NT2/D1 (cell line): ENCODE measurements at regions not wholly inside any gene's neighbourhood (a gene's known extent, or its start where the extent isn't known, plus 50 kb on each side); places are given as distances from the start of the nearest gene placed in this dataset.

Experiments
- SUZ12 ChIP-seq: IDR thresholded peaks from 2 replicates; pipeline ENCODE4 v1.6.1; 2011; ENCODE audit not compliant: insufficient read length, insufficient read depth; ENCODE audit errors: extremely low read depth
- YY1 ChIP-seq: IDR thresholded peaks from 2 replicates; pipeline ENCODE4 v1.6.1; 2011; ENCODE audit not compliant: insufficient read length, insufficient read depth
- ZNF274 ChIP-seq: IDR thresholded peaks from 2 replicates; pipeline ENCODE4 v1.6.1; 2011; ENCODE audit warnings: mild to moderate bottlenecking, low read depth, low read length

DNA sequence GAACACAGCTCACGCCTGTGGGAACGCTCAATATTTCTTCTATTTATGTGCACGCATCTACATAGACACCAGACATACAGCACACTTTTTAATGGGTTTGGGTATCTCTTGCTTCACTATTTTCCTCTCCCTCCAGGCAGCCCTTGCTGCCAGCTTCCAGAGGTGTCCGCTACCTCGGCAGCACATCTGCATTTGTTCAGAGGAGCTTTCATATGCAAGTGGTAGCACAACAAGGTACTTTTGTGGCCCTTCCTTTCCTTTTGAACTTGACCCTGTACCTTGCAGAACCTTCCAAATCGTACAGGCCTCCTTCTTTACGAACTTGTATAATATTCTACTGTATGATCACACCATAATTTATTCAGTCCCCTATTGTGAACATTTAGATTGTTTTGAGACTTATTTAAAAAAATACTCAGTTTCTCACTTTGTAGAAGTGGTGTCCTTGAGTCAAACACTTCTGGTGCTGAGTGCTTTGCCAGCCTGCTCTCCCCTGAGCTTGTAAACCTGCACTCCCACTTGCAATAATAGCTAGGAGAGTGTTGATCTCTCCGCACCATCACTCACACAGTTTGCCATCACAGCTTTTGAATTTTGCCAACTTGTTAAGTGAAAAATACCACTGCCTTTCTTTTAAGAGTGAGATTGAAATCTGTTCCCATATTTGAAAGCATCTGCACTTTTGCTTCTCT, 106.0 kb upstream of the ZNF32 start:
- no peak for TF ChIP-seq YY1
- TF ChIP-seq SUZ12 = no peak
- no peak for TF ChIP-seq ZNF274
